ENCODE measurements at regions not wholly inside any gene's neighbourhood (a gene's known extent, or its start where the extent isn't known, plus 50 kb on each side); places are given as distances from the start of the nearest gene placed in this dataset.
"Not testable (repeated sequence)": the region's sequence is repeated elsewhere in the genome, so short reads cannot be mapped to it uniquely, and the experiment has no call there.

- intact Hi-C loops (cut with DNase I) = no loop called here
- Histone ChIP-seq H3K4me1 (ENCODE audit: control insufficient read depth in 1 of 2, insufficient read depth in 2 of 2, low read length in 2 of 2) (no peaks in the 10 kb centered on the region), H3K4me3 (ENCODE audit: low read length in 2 of 2) (no peak overlapping the region), H3K27ac (ENCODE audit: low read depth in 1 of 2, low read length in 2 of 2) (no peak overlapping the region), H3K27me3 (ENCODE audit: control insufficient read depth in 1 of 2, insufficient read depth in 2 of 2, low read length in 1 of 2) (no peaks in the 10 kb centered on the region), H3K36me3 (ENCODE audit: control insufficient read depth in 1 of 2, insufficient read depth in 2 of 2, low read length in 1 of 2) (no peaks in the 10 kb centered on the region), H3K9me3 (ENCODE audit: control insufficient read depth, low read length) (no peaks in the 10 kb centered on the region)
- WGBS, 2 donors = 59 to 66% methylated on average over 2 of the region's 2 CpGs
- no peak for DNase-seq
- no peak for ATAC-seq (ENCODE audit: low FRiP score)
Observed at GRCh38 chr5:106303911-106304310, 1366.8 kb downstream of the EFNA5 start.

- H3K27me3 ChIP-seq (ENCODE audit: control insufficient read depth in 1 of 2, insufficient read depth in 2 of 2, low read length in 1 of 2) = no peaks in the 10 kb centered on the region
- ATAC-seq (ENCODE audit: low FRiP score) (no peak), DNase-seq (no peak)
- no peak overlapping the region for H3K4me3 ChIP-seq (ENCODE audit: low read length in 2 of 2)
- intact Hi-C loops (cut with DNase I) = no loop called here
- H3K27ac ChIP-seq (ENCODE audit: low read depth in 1 of 2, low read length in 2 of 2) = no peak overlapping the region
- no peaks in the 10 kb centered on the region for H3K36me3 ChIP-seq (ENCODE audit: control insufficient read depth in 1 of 2, insufficient read depth in 2 of 2, low read length in 1 of 2)
- H3K9me3 ChIP-seq (ENCODE audit: control insufficient read depth, low read length) = no peaks in the 10 kb centered on the region
- H3K4me1 ChIP-seq (ENCODE audit: control insufficient read depth in 1 of 2, insufficient read depth in 2 of 2, low read length in 2 of 2) = no peaks in the 10 kb centered on the region
- WGBS, 2 donors = 46 to 68% methylated on average over 2 of the region's 2 CpGs
Observed at GRCh38 chr5:106292654-106293053, 1378.1 kb downstream of the EFNA5 start.

- Histone ChIP-seq H3K4me3 (ENCODE audit: low read length in 2 of 2) (no peak overlapping the region), H3K27ac (ENCODE audit: low read depth in 1 of 2, low read length in 2 of 2) (no peak overlapping the region), H3K9me3 (ENCODE audit: control insufficient read depth, low read length) (no peaks in the 10 kb centered on the region), H3K4me1 (ENCODE audit: control insufficient read depth in 1 of 2, insufficient read depth in 2 of 2, low read length in 2 of 2) (no peaks in the 10 kb centered on the region), H3K27me3 (ENCODE audit: control insufficient read depth in 1 of 2, insufficient read depth in 2 of 2, low read length in 1 of 2) (no peaks in the 10 kb centered on the region), H3K36me3 (ENCODE audit: control insufficient read depth in 1 of 2, insufficient read depth in 2 of 2, low read length in 1 of 2) (no peaks in the 10 kb centered on the region)
- 53 to 83% methylated on average over 1 of the region's 1 CpG for WGBS, 2 donors
- intact Hi-C loops (cut with DNase I) = no loop called here
- DNase-seq (no peak), ATAC-seq (ENCODE audit: low FRiP score) (no peak)
Observed at GRCh38 chr5:106290841-106291240, 1379.9 kb downstream of the EFNA5 start.

- DNase-seq (no peak), ATAC-seq (ENCODE audit: low FRiP score) (no peak)
- H3K27ac ChIP-seq (ENCODE audit: low read depth in 1 of 2, low read length in 2 of 2) = no peak overlapping the region
- no peaks in the 10 kb centered on the region for H3K36me3 ChIP-seq (ENCODE audit: control insufficient read depth in 1 of 2, insufficient read depth in 2 of 2, low read length in 1 of 2)
- H3K4me3 ChIP-seq (ENCODE audit: low read length in 2 of 2) = no peak overlapping the region
- 51 to 55% methylated on average over 3 of the region's 3 CpGs for WGBS, 2 donors
- H3K27me3 ChIP-seq (ENCODE audit: control insufficient read depth in 1 of 2, insufficient read depth in 2 of 2, low read length in 1 of 2) = no peaks in the 10 kb centered on the region
- no peaks in the 10 kb centered on the region for H3K9me3 ChIP-seq (ENCODE audit: control insufficient read depth, low read length)
- intact Hi-C loops (cut with DNase I) = no loop called here
- no peaks in the 10 kb centered on the region for H3K4me1 ChIP-seq (ENCODE audit: control insufficient read depth in 1 of 2, insufficient read depth in 2 of 2, low read length in 2 of 2)
Observed at GRCh38 chr5:106288979-106289378, 1381.8 kb downstream of the EFNA5 start.

- intact Hi-C loops (cut with DNase I) = no loop called here
- 82 to 86% methylated on average over 3 of the region's 3 CpGs for WGBS, 2 donors
- no peaks in the 10 kb centered on the region for H3K27me3 ChIP-seq (ENCODE audit: control insufficient read depth in 1 of 2, insufficient read depth in 2 of 2, low read length in 1 of 2)
- H3K4me1 ChIP-seq (ENCODE audit: control insufficient read depth in 1 of 2, insufficient read depth in 2 of 2, low read length in 2 of 2) = no peaks in the 10 kb centered on the region
- H3K36me3 ChIP-seq (ENCODE audit: control insufficient read depth in 1 of 2, insufficient read depth in 2 of 2, low read length in 1 of 2) = no peaks in the 10 kb centered on the region
- no peaks in the 10 kb centered on the region for H3K9me3 ChIP-seq (ENCODE audit: control insufficient read depth, low read length)
- ATAC-seq (ENCODE audit: low FRiP score) (no peak), DNase-seq (no peak)
- H3K4me3 ChIP-seq (ENCODE audit: low read length in 2 of 2) = no peak overlapping the region
- H3K27ac ChIP-seq (ENCODE audit: low read depth in 1 of 2, low read length in 2 of 2) = no peak overlapping the region
Observed at GRCh38 chr5:106277540-106278096, 1393.1 kb downstream of the EFNA5 start.

- no peak for DNase-seq
- Histone ChIP-seq H3K27ac (ENCODE audit: low read depth in 1 of 2, low read length in 2 of 2) (no peak overlapping the region), H3K36me3 (ENCODE audit: control insufficient read depth in 1 of 2, insufficient read depth in 2 of 2, low read length in 1 of 2) (no peaks in the 10 kb centered on the region), H3K4me1 (ENCODE audit: control insufficient read depth in 1 of 2, insufficient read depth in 2 of 2, low read length in 2 of 2) (no peaks in the 10 kb centered on the region), H3K27me3 (ENCODE audit: control insufficient read depth in 1 of 2, insufficient read depth in 2 of 2, low read length in 1 of 2) (no peaks in the 10 kb centered on the region), H3K9me3 (ENCODE audit: control insufficient read depth, low read length) (no peaks in the 10 kb centered on the region), H3K4me3 (ENCODE audit: low read length in 2 of 2) (no peak overlapping the region)
- 88 to 95% methylated on average over 2 of the region's 2 CpGs for WGBS, 2 donors
- intact Hi-C loops (cut with DNase I) = no loop called here
- ATAC-seq (ENCODE audit: low FRiP score) = no peak
Observed at GRCh38 chr5:106269252-106269843, 1401.4 kb downstream of the EFNA5 start.

GRCh38 chr5:106267256-106267655 is 1403.5 kb downstream of the EFNA5 start:
- no peak for DNase-seq
- ATAC-seq (ENCODE audit: low FRiP score) = no peak
- intact Hi-C loops (cut with DNase I) = no loop called here
- Histone ChIP-seq H3K27me3 (ENCODE audit: control insufficient read depth in 1 of 2, insufficient read depth in 2 of 2, low read length in 1 of 2) (no peaks in the 10 kb centered on the region), H3K36me3 (ENCODE audit: control insufficient read depth in 1 of 2, insufficient read depth in 2 of 2, low read length in 1 of 2) (no peaks in the 10 kb centered on the region), H3K4me3 (ENCODE audit: low read length in 2 of 2) (no peak overlapping the region), H3K9me3 (ENCODE audit: control insufficient read depth, low read length) (no peaks in the 10 kb centered on the region), H3K27ac (ENCODE audit: low read depth in 1 of 2, low read length in 2 of 2) (no peak overlapping the region), H3K4me1 (ENCODE audit: control insufficient read depth in 1 of 2, insufficient read depth in 2 of 2, low read length in 2 of 2) (no peaks in the 10 kb centered on the region)
- 92 to 94% methylated on average over 3 of the region's 3 CpGs for WGBS, 2 donors

- Histone ChIP-seq H3K4me3 (ENCODE audit: low read length in 2 of 2) (no peak overlapping the region), H3K9me3 (ENCODE audit: control insufficient read depth, low read length) (no peaks in the 10 kb centered on the region), H3K36me3 (ENCODE audit: control insufficient read depth in 1 of 2, insufficient read depth in 2 of 2, low read length in 1 of 2) (no peaks in the 10 kb centered on the region), H3K4me1 (ENCODE audit: control insufficient read depth in 1 of 2, insufficient read depth in 2 of 2, low read length in 2 of 2) (no peaks in the 10 kb centered on the region), H3K27ac (ENCODE audit: low read depth in 1 of 2, low read length in 2 of 2) (no peak overlapping the region), H3K27me3 (ENCODE audit: control insufficient read depth in 1 of 2, insufficient read depth in 2 of 2, low read length in 1 of 2) (no peaks in the 10 kb centered on the region)
- intact Hi-C loops (cut with DNase I) = no loop called here
- no peak for DNase-seq
- no peak for ATAC-seq (ENCODE audit: low FRiP score)
Observed at GRCh38 chr5:106262395-106262794, 1408.3 kb downstream of the EFNA5 start.

GRCh38 chr5:106259431-106260090 is 1411.2 kb downstream of the EFNA5 start:
- H3K36me3 ChIP-seq (ENCODE audit: control insufficient read depth in 1 of 2, insufficient read depth in 2 of 2, low read length in 1 of 2); ATAC-seq (ENCODE audit: low FRiP score); H3K27me3 ChIP-seq (ENCODE audit: control insufficient read depth in 1 of 2, insufficient read depth in 2 of 2, low read length in 1 of 2); H3K4me3 ChIP-seq (ENCODE audit: low read length in 2 of 2); H3K27ac ChIP-seq (ENCODE audit: low read depth in 1 of 2, low read length in 2 of 2); DNase-seq; H3K4me1 ChIP-seq (ENCODE audit: control insufficient read depth in 1 of 2, insufficient read depth in 2 of 2, low read length in 2 of 2); H3K9me3 ChIP-seq (ENCODE audit: control insufficient read depth, low read length); intact Hi-C loops (cut with DNase I): not testable (repeated sequence)
- WGBS, 2 donors = 89 to 92% methylated on average over 11 of the region's 11 CpGs

All from aorta (tissue), 5 donors.